ENCODE measurements at regions not wholly inside any gene's neighbourhood (a gene's known extent, or its start where the extent isn't known, plus 50 kb on each side); places are given as distances from the start of the nearest gene placed in this dataset.

DNA sequence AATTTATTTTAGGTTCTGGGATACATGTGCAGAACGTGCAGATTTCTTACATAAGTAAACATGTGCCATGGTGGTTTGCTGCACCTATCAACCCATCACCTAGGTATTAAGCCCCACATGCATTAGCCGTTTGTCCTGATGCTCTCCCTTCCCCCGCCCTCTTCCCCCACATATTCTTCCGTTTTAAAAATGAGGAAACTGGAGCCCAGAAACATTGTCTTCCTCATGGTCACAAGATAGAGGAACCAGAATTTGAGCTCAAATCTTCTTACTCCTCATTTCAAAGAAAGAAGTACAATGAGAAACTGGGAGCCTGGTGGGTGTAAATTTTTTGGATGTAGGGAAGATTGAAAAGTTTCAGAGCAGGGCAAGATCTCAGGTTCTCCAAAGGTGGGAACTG is 56.1 kb upstream of the USP3 start:
- TF ChIP-seq, protein P1, sequence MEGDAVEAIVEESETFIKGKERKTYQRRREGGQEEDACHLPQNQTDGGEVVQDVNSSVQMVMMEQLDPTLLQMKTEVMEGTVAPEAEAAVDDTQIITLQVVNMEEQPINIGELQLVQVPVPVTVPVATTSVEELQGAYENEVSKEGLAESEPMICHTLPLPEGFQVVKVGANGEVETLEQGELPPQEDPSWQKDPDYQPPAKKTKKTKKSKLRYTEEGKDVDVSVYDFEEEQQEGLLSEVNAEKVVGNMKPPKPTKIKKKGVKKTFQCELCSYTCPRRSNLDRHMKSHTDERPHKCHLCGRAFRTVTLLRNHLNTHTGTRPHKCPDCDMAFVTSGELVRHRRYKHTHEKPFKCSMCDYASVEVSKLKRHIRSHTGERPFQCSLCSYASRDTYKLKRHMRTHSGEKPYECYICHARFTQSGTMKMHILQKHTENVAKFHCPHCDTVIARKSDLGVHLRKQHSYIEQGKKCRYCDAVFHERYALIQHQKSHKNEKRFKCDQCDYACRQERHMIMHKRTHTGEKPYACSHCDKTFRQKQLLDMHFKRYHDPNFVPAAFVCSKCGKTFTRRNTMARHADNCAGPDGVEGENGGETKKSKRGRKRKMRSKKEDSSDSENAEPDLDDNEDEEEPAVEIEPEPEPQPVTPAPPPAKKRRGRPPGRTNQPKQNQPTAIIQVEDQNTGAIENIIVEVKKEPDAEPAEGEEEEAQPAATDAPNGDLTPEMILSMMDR (IDR thresholded peaks at IDR 0.05): no peak
- no peak for TF ChIP-seq POLR2A (IDR thresholded peaks at IDR 0.05)
